ENCODE measurements at regions not wholly inside any gene's neighbourhood (a gene's known extent, or its start where the extent isn't known, plus 50 kb on each side); places are given as distances from the start of the nearest gene placed in this dataset.

DNA sequence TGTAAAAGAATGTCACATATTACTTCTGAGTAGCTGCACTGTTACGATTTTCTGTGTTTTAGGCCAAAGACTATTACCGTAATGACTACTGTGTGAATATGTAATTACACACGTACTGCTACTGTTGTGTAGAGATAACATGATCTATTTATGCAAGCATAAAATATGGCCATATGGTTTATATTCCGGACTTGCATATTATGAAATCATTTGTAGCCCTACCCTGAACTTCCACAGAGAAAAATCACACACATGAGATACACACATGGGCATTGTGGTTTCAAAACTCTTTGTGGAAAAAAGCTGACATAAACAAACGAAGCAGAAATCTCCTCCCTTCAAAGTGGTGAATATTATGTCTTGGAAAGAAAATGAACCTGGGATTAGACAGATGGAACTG lies 373.0 kb upstream of the ADAMTS5 start:
- TF ChIP-seq, protein P1, sequence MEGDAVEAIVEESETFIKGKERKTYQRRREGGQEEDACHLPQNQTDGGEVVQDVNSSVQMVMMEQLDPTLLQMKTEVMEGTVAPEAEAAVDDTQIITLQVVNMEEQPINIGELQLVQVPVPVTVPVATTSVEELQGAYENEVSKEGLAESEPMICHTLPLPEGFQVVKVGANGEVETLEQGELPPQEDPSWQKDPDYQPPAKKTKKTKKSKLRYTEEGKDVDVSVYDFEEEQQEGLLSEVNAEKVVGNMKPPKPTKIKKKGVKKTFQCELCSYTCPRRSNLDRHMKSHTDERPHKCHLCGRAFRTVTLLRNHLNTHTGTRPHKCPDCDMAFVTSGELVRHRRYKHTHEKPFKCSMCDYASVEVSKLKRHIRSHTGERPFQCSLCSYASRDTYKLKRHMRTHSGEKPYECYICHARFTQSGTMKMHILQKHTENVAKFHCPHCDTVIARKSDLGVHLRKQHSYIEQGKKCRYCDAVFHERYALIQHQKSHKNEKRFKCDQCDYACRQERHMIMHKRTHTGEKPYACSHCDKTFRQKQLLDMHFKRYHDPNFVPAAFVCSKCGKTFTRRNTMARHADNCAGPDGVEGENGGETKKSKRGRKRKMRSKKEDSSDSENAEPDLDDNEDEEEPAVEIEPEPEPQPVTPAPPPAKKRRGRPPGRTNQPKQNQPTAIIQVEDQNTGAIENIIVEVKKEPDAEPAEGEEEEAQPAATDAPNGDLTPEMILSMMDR (conservative IDR thresholded peaks at IDR 0.05; ENCODE audit: low read depth, low read length), result no peak
- no peak for TF ChIP-seq EZH2 (IDR thresholded peaks at IDR 0.05; ENCODE audit: borderline replicate concordance, low read depth, low read length, poor library complexity, severe bottlenecking)

Data from A673 (cell line).